Renal cortex interstitium (tissue), 11 donors: ENCODE measurements at regions not wholly inside any gene's neighbourhood (a gene's known extent, or its start where the extent isn't known, plus 50 kb on each side); places are given as distances from the start of the nearest gene placed in this dataset.

Experiments
- DNase-seq, 11 donors: peaks; one replicate each; pipeline ENCODE4 v3.0.0-alpha.2; 2013; ENCODE audit warnings: low read depth in 9 of 11, low spot score in 4 of 11; ENCODE audit errors: extremely low read depth in 1 of 11

DNA sequence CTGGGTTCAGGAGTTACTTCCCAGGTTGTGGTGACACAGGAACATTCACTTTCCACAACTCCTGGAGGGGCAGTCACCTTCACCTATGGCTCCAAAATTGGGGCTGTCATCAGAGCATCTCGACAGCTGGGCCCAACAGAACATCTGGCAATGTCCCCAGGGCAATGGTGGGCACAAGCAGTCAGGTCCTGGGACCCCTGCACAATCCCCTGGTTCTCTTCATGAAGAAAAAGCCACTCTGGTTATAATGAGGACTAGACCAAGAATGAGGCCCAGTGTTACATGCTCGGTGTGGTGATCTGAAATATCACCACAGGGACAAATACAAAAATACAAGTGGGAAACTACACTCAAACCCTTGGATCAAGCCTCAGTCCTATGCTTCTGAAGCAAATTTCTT lies 89.0 kb upstream of the VPREB1 start:
- DNase-seq = no peak

DNA sequence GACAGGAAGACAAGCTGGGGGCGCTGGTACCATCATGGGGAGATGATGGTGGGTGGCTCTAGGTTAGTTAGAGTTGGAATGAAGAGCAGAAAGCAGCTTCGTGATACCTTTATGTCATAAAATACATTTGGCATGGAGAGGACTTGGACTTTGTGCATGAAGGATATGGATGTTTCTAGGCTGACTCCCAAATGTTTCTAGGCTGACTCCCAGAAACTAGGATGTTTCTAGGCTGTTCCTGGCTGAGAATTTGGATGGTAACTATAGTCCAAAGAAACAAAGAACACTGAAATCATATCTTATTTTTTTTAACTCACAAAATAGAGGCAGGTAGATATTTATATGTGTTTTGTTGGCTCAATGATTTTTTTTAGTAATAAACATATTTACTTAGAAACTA lies 89.4 kb upstream of the VPREB1 start:
- DNase-seq = no peak

DNA sequence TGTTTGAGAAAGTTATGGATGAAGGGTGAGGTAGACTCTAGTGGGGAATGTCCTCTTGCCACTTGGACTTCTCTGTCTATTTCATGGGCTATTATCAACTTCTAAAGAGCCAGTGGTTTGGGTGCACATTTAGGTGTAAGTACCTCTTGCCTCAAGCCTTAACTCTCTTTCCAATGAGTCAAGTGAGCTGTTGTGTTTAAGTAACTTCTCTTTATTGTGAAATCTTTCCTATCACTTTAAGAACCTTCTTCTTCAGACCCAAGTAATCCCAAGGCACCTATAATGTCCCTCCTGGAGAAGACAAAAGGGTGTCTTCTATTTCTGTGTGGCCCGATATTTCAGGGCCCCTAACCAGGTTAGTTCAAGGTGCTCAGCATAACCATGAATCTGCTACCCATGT lies 90.5 kb upstream of the VPREB1 start:
- DNase-seq = no peak

DNA sequence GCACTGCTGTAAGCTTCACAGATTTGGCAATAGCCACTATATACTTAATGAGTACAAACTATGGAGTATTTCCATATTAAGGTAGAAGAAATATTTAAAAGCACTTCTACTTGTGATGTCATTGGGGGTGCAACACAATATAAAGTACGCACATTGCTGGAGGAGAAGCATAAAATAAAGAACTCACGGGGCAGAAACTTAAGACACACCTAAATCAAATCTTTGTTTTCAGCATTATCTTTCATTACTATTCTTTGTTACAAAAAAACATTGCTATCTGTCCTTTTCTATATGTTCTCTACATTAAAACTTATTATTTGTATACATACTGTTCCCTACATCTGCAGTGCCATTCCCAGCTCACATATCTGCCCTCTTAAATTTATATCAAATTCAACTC lies 93.3 kb upstream of the VPREB1 start:
- DNase-seq = no peak

DNA sequence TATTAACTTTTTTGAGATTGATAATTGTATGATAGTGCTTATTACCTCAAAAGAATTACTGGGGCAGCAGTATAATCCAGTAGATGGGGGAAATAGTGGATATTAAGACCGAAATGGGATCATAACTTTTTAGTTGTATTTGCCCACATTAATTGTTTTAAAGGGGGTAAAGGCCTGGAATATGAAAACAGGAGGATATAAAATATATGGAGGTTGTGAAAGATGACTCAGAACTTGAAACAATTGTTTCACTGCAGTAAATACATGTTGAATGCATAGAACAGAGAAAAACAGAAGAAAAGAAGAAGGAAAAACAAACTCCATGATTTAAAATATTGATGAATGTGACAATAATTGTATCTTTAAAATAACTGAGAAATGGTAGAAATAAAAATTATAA lies 94.1 kb upstream of the VPREB1 start:
- DNase-seq = no peak

DNA sequence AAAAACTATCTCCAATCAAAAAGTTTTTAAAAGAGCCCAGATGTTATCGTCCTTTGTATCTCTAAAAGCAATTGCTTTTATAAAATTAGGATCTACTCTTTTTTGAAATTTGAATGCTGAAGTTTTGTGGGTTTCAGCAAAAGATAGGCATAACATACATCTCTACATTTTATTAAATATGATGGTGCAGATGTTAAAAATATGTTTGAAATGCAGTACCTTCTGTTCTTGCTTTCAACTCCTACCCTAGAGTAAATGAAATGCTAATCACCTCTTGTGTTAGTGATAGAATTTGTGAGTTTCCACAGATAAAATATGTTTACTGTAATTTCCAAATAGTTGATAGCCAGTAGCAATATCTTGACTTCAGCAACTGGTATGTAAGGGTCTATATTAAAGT lies 95.7 kb upstream of the VPREB1 start:
- DNase-seq = no peak

DNA sequence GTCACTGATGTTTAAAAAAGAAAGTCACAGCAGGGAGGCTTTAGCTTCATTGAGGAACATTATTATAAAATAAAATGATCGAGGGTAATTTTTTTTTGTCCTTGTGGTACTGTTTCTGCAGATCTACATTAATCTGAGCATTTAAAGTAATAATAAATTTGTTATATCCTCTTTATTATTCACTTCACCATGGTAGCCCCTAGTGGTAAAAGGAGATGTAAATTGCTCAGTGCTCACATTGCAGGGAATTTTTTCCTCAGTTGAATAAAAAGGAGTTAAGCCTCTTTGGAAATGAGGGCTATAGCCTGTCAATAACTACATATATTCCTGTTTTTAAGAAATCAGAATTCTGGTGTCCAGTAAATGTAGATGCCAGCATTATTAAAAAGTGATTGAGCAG lies 99.7 kb upstream of the VPREB1 start:
- DNase-seq = no peak

DNA sequence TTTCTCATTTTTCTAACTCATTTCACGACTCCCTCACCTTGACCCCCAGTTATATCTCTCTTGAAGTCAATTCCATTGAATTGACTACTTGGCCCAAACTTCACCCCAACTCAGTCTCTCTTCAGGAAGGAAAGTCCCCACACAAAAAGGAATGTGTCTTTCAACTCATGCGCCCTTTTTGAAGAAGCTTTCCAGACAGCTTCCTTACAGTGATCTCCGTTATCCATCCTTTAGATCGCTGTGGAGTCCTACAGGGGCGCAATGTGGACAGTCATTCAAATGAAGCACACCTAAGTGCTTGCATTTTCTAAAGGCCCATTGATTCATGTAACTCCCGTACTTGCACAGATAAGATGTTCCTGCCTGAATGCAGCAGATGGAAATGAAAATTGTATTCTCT lies 101.1 kb upstream of the VPREB1 start:
- no peak for DNase-seq

DNA sequence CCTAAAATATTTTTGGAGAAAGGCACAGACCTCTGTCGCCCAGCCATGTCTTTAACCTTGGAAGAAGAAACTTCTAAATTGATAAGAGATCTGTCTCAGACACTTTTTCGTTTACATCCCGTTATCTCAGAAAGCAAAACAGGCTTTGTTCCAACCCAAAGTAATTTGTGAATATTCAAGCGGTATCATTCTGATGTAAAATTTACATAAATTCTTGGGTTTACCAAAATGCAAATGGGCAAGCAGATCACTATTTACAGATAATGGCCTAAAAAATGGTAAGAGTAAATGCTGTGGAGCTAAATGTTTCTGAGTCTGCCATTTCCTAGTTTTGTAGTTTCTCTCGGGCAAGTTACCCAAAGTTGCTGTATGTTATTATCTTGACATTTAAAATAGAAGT lies 101.9 kb upstream of the VPREB1 start:
- no peak for DNase-seq

DNA sequence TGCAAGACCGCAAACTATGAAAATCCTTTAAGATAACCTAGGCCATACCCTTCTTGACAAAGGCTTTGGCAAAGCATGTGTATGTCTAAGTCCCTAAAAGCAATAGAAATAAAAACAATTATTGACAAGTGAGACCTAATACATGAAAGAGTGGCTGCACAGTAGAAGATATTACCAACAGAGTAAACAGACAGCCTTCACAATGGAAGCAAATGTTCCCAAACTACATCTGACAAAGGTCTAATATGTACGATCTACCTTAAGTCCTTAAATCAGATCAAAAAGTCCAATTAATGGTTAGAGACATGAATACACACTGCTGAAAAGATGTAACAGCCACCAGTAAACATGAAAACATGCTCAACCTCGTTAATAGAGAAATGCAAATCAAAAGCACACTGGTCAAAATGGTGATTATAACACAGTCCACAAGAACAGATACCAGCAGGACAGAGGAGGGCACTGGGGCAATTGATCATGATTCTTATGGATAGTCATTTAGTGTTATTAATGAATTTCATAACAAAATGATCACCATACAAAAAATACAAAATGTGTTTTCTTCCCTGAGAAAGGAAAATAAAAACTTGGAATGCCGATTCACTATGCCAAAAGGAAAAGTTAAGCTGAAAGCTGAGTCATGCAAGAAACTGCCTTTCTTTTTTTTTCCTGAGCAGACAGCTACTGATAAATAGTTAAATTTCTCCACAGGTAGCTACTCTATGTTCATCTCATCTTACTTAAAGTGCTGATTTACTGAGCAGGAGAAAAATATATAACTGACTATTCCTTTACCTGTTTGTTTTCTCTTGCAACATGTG lies 102.6 kb upstream of the VPREB1 start:
- DNase-seq = no peak

DNA sequence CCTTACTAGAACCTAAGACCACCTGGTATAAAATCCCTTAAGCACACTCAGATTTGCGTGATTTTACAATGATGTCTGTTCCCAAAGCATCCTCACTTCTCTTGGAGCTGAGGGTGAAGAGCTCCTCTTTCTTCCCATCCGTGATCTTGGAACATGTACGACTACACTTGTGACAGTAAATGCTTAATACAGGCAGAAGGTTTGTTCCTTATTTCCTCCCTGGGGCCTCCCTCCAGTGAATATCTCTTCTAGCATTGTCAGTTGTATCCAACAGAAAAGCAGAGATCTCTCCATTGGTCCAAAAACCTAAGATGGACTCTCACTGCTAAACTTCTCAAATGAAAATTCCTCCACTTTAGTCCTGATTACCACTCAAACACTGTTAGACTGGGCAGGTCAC lies 103.6 kb upstream of the VPREB1 start:
- DNase-seq = no peak

DNA sequence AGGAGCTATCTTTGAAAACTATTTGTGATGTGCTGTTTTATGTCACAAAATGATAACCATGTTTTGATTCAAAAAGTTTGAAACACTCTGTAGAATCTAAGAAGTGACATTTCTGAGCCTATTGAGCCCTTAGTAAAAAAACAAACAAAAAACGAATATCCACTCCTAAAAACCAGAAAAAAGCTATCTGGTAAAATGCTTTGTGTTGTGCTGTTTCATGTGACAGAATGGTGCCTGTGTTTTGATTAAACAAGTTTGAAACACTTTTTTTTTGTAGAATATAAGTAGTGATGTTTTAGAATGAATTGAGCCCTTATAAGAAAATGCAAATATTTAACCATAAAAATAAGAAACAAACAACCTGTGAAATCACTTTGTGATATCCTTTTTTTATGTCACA lies 105.2 kb upstream of the VPREB1 start:
- no peak for DNase-seq

DNA sequence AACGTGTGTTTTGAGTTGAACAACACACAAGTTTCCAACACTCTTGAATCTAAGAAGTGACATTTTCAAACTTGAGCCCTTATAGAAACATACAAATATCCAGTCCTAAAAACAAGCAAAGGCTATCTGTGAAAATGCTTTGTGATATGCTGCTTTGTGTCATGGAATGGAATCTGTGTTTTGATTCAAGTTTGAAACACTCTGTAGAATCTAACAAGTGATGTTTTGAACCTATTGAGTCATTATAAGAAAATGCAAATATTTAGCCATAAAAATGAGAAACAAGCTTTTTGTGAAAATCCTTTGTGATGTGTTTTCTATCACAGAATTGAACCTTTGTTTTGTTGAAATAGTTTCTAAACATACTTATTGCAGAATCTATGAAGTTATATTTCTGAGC lies 105.7 kb upstream of the VPREB1 start:
- no peak for DNase-seq

DNA sequence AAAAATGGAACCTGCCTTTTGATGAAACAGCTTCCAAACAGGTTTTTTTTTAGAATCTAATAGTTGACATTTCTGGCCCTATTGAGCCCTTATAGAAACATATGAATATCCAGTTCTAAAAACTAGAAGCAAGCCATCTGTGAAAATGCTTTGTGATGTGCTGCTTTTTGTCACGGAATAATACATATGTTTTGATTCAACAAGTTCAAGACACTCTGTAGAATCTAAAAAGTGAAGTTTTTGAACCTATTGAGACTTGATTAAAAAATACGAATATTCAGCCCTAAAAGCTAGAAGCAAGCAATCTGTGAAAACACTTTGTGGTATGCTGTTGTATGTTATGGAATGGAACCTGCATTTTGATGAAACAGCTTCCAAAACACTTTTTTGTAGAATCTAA lies 106.7 kb upstream of the VPREB1 start:
- no peak for DNase-seq

DNA sequence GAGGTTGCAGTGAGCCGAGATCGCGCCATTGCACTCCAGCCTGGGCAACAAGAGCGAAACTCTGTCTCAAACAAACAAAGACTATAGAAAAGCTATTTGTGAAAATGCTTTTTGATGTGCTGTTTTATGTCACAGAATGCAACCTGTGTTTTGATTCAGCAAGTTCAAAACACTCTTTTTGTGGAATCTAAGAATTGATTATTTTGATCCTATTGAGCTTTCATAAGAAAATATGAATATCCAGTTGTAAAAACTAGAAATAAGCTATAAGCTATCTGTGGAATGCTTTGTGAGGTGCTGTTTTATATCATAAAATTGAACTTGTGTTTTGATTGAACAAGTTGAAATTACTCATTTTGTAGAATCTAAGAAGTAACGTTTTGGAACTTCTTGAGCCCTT lies 110.7 kb upstream of the VPREB1 start:
- no peak for DNase-seq

DNA sequence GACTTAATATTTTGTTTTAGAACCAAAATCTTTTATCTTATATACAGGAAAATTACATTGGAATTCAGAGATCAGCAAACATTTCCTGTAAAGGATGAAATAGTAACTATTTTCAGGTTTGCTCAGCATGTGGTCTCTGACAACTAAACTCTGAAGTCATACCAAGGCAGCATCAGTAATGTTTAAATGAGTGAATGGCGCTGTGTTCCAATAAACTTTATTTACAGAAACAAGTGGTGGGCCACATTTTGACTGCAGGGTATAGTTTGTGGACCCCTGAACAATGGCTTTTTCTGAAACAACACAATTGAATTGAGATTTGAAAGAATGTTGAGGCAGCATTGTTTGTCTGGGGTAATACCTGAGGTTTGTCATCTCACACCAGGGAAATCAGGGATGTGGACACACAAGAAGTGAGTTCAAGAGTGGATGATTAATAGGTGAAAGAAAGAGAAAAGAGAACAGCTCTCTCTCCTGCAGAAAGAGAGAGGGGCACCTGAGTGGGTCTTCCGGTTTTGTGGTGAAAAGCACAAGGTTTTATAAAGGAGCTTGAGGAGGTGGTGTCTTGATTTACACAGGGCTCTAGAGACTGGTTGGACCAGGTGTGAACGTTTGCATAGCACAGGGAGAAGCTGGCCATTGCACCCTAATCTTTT lies 113.5 kb upstream of the VPREB1 start:
- no peak for DNase-seq

DNA sequence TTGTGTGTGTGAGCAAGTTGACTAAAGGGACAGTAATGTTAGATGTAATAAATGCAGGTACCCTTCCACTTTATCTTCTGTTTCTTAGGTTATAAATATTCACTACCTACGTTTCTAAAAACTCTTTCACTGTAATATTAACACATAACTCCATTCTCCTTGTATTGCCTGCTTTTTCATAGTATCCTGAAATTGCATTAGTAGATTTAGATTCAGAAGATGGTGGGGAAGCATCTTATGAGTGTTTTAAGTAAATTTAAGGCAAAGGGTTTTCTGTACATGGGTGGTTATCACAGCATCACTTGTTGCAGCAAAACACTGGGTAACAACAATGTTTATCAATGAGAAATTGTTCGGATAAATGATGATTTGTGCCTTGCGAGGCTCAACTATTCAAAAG lies 115.2 kb upstream of the VPREB1 start:
- no peak for DNase-seq

DNA sequence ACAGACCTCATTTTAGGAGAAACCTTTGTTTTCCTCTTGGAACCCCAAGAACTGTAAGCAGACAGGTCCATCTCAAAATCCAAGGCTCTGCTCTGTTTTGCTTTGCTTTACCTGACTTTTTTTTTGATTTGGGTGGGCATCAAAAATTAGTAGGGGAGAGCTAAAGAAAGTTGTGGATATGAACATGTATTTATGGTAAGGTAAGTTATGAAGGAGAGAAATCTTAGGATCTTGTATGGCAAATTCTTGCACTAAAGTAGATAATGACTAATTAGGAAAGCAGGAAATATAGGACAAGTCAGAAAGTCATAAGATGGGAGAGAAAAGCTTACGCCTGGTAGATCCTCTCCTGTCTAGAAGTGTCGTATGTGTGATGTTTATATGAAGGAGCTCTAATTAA lies 116.1 kb upstream of the VPREB1 start:
- DNase-seq = no peak

DNA sequence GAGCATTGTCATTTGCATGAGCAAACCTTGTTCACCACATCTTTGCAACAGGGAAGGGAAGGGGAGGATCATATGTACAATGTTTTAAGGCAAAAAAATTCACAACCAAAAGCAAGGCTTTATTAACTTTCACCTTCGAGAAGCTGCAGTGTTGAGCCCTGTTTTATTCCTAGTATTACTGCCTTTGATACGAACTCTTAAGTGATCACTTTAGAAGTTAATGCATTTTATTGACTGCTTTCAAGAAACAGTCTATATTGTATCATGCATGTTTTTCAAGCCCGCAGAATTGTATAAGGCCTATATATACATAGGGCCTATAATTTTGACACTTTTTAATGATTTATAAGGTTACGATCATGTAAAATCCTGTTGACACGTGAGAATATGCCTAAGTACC lies 117.5 kb upstream of the VPREB1 start:
- DNase-seq = no peak

DNA sequence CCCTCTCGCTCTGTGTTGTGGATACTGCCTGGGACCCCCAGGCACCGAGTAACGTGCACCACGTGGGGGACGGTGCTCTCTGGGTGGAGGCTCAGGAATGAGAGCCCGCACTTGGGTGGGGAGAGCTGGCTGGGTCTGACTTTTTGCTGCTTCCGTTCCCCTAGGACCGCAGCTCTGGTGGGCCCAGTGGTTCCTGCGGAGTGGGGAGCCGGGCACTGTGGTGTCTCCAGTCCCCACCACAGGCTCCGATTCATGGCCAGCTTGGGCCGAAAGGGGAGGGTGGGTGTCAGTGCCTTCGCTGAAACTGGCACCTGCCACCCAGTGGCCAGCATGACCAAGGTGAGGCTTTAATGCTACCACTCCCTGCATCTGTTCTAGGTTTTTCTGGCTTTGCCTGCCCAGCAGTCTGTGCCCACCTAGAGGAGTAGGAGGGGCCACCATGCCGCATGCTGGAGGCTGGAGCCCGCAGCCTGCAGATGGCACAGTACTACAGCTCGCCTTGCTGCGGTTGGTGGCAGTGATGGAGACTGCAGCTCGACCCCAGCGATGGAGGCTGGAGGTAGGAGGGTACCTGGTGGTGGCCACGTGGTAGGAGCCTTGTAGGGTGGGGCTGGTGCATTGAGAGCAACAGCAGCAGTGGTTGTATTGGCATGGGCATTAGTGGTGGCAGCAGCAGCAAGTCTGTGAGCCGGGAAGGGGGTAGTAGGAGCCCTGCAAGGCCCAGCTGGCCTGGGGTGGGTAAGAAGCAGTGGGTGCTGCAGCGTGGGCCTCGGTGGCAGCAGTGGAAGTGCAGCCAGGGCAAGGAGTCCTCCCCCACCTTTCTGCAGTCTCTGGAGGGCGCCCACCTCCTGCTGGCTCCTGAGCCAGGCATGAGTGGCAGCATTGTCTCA lies 118.8 kb upstream of the VPREB1 start:
- DNase-seq = no peak
